ENCODE measurements at regions not wholly inside any gene's neighbourhood (a gene's known extent, or its start where the extent isn't known, plus 50 kb on each side); places are given as distances from the start of the nearest gene placed in this dataset.

DNA sequence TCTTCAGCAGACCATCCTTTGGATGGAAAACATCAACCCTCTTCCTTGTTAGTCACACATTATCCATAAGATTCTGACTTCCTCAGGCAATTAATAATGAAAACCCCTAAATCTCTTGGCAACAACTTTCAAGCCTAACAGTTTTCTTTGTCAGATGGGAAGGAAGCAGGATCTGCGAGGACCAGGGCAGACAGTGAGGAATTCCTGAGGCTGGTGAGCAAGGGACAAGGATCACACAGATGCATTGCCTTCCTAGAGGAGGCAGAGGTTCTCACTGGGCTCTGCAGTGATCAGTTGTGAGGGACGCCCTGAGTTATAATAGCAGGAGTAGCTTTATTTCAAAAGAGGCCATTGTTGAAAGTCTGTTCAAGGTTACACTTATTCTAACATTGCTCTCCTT lies 195.4 kb downstream of the SLIT2 start:
- DNase-seq (ENCODE audit: low spot score): no peak

DNA sequence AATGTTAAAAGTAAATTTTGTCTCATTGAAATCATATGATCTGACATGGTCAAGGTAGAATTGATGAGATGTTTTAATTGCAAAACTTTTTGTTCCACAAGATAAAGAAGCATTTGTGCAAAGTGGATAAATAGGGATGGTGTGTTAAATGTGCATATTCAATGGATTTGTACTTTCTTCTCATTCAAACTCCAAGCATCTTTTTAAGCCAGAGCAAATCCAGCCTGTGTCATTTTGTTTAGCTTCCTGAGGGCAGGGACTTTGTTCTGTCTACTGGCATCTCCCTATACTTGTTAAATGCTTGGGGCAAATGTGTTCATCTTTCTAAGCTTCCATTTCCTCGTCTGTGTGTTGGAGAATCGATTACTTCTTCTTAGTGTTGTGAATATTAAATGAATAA lies 200.3 kb downstream of the SLIT2 start:
- no peak for DNase-seq (ENCODE audit: low spot score)

GRCh38 chr4:20454515-20454914 lies 202.8 kb downstream of the SLIT2 start:
- no peak for DNase-seq (ENCODE audit: low spot score)

- DNase-seq (ENCODE audit: low spot score): no peak
Measured at GRCh38 chr4:20456407-20456806, 204.7 kb downstream of the SLIT2 start.

GRCh38 chr4:20462426-20463175 lies 210.9 kb downstream of the SLIT2 start:
- DNase-seq (ENCODE audit: low spot score): no peak

DNA sequence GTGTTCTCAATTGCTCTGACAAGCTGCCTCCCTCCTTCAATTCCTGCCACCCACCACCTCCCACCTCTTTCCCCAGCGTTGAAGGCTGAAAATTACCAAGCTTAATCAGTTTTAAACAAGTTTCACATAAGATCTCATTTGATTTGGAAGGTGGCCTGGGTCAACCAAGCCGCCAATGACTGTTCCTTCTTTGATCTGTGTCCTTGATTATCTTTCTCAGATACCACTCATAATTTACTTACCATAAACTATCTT lies 211.4 kb downstream of the SLIT2 start:
- no peak for DNase-seq (ENCODE audit: low spot score)

DNA sequence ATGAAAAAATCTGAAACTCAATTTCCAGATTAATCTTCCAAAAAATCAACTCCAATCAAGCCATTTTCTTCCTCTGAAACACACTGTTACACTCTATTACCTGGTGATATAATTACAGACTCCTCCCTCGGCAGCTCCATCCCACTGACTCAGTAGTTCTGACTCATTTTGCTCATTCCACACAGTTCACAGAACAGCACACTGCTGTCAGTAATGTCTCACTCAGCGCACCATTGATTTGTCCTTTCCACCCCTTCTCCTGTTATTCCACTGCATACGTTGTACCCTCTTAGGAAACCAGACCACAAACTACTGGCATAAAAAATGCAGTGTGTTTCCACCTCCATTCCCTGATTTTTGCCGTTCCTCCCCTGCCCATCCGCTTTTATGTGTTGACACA lies 212.7 kb downstream of the SLIT2 start:
- DNase-seq (ENCODE audit: low spot score): peak; percentile 14

DNA sequence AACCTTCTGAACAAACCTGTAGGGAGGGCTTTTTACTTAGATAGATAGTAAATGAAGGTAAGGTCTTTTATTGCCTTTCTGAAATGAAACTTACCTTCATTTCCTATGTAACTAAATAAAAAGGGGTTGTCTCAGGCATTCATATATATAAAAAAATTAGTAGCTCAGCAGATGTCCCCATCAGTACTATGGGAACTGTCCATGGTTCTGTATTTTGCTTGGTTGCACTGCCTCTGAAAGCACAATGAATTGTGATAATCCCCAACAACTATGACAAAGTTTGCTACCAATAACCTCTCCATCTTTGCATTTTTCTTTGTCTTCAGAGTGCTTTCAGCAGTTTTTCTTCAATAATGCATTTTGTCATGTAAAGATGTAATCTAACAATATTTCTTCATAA lies 222.4 kb downstream of the SLIT2 start:
- peak; percentile 11 for DNase-seq (ENCODE audit: low spot score)

DNA sequence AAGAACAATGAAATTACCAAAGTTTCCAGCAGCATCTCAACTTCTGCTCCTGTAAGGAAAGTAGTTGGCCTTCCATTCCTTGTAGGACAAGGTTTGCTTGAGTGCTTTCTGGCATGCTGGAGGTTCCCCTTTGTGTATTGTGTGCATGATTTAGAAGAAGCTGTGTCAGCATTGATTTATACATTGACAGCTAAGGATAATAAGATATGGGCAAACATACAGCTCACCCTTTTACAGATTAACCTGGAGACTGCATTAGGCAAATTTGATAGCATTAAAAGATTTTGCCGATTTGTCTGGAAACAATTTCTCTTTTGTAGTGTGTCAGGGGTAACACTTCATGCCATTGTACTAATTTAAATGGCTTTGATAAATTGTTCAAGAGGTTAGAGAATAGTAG lies 221.8 kb upstream of the PACRGL start:
- DNase-seq (ENCODE audit: low spot score): no peak

DNA sequence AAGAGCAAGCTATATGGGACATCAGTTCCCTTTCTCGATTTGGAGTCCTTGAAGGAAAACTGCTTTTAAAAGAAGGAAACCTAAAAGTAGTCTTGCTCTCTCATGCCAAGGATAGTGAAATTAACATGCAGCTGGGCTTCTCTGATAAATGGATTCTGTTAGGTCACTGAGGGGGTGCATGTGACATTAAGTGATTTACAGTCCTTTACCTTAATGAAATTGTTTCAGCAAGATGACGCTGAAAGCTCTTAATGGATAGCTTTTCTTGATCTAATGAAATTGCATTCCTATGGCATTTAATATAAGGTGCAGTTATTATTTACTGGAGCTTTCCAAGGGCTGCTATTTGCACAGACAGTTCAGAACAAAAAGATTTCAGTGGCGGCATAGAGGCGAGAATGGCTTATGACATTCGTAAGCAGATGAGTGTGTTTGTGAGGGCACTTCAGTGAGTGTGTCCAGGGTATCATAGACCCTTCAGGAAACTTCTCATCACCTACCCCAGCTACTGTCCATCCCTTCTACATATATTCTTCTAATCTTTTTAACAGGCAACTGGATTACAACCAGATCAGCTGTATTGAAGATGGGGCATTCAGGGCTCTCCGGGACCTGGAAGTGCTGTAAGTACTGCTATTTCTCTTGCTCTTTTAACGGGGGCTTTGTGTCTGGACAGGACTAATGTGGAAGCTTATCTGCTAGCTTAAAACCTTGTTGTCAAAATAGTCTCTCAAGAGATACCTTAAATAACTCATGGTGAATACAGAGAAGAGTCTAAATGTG lies 219.9 kb upstream of the PACRGL start:
- no peak for DNase-seq (ENCODE audit: low spot score)

GRCh38 chr4:20483416-20483815 lies 216.8 kb upstream of the PACRGL start:
- DNase-seq (ENCODE audit: low spot score): no peak

DNA sequence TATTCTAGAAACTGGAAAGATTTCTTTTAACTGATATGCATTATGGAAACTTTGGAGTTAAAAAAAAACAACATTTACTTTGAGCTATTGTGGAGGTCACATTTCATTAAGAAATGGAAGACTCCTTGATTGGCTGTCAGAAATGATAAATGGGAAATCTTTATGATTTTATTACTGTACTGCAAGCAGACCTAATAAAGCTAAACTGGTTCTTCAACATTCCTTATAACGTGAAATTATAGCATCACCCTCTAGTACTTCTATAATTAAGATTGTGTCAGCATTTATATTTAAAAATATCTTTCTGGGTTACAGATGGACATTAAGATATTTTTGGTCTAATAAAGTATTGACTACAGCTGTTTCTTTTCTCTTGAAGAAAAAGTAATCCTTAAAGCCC lies 213.8 kb upstream of the PACRGL start:
- no peak for DNase-seq (ENCODE audit: low spot score)

DNA sequence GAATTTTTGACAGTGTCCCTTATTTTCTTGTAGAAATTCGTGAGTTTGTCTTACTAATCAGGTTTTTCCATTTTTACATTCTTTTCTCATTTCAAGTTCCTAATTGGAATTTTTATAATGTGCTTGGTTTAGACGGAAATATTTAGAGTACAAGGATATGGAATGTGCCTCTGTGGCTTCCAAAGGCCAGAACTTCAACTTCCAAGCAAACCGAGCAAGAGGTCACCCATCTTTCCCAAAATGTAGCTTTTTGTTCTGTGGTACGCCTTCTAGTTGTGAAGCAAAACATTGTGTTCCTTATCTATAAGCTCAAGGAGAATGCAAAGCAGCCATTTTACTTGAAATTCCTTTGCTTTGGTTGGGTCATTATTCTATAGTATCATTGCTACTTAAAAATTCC lies 212.8 kb upstream of the PACRGL start:
- DNase-seq (ENCODE audit: low spot score): no peak

DNA sequence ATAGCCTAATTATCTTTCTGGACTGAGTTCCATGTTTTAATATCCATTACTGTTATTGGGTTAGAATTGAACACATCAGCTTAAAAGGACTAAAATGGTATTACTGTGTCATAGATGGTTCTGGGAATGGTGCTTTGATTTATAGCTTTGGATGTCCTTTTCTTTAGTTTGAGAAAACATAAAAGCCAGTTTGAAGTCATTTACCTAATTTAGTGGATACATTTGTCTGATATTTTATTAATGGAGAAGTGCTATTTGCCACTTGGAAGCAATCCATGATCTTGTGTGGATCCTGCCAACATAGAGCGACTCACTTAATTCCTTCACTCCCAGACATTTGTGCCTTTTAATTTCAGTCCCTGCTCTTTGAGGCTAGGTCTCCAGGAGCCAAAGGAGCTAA lies 212.4 kb upstream of the PACRGL start:
- no peak for DNase-seq (ENCODE audit: low spot score)

DNA sequence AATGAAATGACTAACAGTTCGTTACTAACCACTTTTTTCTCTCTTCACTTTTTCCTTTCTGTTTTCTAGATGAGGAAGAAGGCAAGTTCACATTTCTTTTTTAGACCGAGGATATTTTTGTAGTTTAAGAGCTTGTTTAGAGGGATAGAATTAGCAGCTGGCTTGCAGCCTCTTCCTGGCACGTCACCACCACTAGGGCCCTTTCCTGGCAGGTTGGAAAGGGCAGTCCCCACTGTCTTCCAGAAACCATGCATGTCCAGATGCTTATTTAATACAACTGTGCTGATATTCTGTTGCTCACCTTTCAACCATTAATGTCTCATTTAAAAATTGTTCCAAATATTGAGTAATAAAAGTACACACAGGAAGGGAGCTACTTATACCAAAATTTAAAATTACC lies 209.5 kb upstream of the PACRGL start:
- DNase-seq (ENCODE audit: low spot score): no peak

- peak; percentile 34 for DNase-seq (ENCODE audit: low spot score)
Measured at GRCh38 chr4:20493761-20494353, 206.4 kb upstream of the PACRGL start.

- no peak for DNase-seq (ENCODE audit: low spot score)
Measured at GRCh38 chr4:20496068-20496467, 204.2 kb upstream of the PACRGL start.

DNA sequence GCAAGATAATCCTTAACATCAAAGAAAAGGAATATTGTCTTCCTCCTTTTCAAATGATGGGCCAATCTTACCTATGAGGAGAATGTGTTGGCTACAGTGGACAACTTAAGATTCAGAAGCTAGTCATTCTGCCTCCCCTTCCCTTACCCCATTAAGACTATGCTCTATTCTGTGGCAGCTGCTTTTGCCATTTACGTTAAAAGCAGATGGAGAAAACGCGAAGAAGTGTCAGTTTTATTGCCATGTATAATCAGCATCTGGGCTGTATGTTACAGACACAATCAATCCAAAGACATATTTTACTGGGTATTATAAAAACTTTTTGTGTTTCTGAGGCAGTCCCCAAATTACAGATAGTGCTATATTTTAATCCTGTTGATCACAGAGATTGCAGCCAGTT lies 196.1 kb upstream of the PACRGL start:
- no peak for DNase-seq (ENCODE audit: low spot score)

DNA sequence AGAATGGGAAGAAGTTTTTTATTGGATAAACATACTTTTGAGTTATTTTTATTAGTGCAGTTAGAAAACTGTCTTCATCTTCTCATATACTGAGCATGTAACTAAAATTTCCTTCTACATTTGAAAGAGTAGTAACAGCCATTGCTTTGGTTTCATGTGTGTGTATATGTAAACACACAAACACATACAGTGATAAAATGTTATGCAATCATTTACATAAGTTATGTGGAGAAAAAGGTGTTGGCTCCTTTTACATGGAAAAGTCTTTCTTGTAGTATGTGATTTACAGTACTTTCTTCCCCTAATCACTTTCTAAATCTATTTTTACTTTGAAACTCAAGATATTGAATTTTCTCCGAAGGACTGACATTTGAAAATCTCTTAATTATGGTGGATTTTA lies 194.3 kb upstream of the PACRGL start:
- no peak for DNase-seq (ENCODE audit: low spot score)

- DNase-seq (ENCODE audit: low spot score): peak; percentile 25
Measured at GRCh38 chr4:20506827-20507226, 193.4 kb upstream of the PACRGL start.

DNA sequence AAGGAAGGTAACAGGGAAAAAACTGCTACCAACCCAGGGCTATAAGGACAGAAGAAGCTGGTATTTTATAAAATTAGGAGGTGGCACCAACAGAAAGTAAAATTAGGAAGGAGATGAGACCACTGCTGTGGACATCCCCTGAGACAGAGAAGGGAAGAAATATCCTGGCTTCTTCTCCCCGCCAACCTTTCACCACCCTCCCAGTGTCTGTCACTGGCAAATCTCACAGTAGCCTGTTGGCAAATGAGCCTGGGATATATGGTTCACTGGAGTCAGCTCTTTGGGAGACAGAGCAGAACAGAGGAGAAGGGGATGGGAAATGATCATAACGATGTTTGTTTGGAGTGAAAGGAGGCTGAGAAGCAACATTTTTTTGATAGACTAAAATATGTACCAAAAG lies 190.9 kb upstream of the PACRGL start:
- DNase-seq (ENCODE audit: low spot score): no peak

DNA sequence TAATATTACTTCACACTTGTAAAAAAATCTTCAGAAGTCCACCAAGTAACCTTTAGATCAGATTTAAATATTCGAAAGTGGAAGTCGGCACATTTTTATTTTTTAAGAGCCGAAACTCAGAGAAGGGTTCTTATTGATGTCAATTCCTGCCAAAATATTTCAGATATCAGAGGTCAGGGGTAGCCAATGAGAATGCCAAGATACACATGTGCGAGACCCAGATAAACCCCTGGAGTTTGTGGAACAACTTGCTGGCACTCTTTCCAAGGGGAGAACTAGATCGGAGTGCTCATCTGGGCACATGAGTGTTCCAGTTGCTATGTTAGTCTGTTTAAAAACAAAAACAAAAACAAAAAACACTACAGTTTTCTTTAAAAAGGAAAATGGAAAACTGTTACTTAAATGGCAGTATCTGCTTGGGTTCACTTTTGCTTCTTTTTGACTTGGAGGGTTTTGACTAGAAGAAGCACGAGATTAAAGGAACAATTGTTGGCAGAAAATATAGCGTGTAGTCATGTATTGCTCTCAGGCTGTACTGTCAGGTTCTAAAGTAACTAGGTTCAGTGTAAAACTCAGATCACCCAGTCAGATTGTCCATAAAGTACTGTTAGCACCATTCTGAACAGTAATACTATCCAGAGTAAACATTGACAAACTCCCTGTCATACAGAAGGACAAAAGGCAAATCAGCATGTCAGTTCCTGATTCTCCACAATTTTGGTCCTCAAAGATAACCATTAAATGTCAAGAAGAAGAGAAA lies 188.0 kb upstream of the PACRGL start:
- no peak for DNase-seq (ENCODE audit: low spot score)

DNA sequence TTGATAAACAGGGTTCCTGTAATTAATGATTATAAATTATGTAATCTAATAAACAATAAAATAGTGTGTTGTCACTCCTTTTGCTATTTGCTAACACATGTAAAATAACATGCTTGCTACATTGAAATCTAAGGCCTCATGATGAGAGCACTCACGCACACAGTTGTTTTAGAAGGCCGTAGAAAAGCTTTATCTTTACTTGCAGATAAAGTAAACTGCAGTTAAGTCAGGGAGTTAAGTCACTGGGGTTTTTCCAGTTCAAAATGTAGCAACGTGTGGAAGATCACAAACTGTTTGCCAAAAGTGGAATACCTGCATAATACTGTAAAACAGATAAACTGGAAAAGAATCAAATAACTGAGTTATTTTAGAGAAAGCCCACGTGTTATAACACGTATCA lies 187.3 kb upstream of the PACRGL start:
- DNase-seq (ENCODE audit: low spot score): no peak
